ENCODE measurements at regions not wholly inside any gene's neighbourhood (a gene's known extent, or its start where the extent isn't known, plus 50 kb on each side); places are given as distances from the start of the nearest gene placed in this dataset.
"Not testable (repeated sequence)": the region's sequence is repeated elsewhere in the genome, so short reads cannot be mapped to it uniquely, and the experiment has no call there.

DNA sequence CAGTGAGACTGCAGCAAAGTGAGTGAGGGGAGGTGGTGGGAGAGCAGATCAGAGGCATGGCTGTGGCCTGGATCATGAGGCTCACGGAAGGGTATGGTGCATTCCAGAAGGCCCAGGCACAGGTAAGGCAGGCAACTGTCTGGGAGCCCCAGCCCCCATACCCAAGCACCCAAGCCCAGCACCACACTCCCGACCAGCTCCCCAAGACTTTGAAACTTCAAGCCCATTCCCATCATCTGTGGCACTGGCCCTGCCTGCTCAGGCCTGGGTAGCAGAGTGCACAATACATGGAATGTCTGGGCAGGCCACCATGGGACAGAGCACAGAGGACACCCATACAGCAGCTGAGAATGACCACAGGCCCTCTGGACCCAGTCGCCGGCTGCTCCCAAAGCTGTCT is 202.6 kb upstream of the ARL4C start:
- Histone ChIP-seq H3K27me3 (replicated peaks; ENCODE audit: insufficient read depth) (no peaks in the 10 kb centered on the region), H3K4me3 (no peak overlapping the region), H3K9me3 (peaks cover 6% of the 10 kb centered on the region), H3K36me3 (no peaks in the 10 kb centered on the region), H3K27ac (no peak overlapping the region), H3K4me1 (ENCODE audit: control insufficient read depth in 1 of 2, low read depth in 2 of 2) (no peaks in the 10 kb centered on the region)
- DNase-seq (ENCODE audit: low spot score) = no peak
- no peak for ATAC-seq (ENCODE audit: insufficient number of reproducible peaks, low FRiP score, low read depth)
- no peak for TF ChIP-seq CTCF (IDR thresholded peaks at IDR 0.05)

DNA sequence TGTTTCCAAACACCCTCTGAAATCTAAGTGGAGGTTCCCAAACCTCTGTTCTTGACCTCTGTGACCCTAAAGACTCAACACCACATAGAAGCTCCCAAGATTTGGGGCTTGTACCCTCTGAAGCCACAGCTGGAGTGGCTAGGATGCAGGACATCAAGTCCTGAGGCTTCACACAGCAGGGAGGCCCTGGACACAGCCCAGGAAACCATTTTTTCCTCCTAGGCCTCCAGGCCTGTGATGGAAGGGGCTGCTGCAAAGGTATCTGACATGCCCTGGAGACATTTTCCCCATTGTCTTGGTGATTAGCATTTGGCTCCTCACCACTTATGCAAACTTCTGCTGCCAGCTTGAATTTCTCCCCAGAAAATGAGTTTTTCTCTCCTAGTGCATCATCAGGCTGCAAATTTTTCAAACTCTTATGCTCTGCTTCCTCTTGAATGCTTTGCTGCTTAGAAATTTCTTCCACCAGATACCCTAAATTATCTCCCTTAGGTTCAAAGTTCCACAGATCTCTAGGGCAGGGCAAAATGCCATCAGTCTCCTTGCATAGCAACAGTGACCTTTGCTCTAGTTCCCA is 200.5 kb upstream of the ARL4C start:
- not testable (repeated sequence) for H3K27me3 ChIP-seq (replicated peaks; ENCODE audit: insufficient read depth); H3K36me3 ChIP-seq; H3K9me3 ChIP-seq; H3K27ac ChIP-seq; H3K4me3 ChIP-seq; DNase-seq (ENCODE audit: low spot score); ATAC-seq (ENCODE audit: insufficient number of reproducible peaks, low FRiP score, low read depth); H3K4me1 ChIP-seq (ENCODE audit: control insufficient read depth in 1 of 2, low read depth in 2 of 2)

DNA sequence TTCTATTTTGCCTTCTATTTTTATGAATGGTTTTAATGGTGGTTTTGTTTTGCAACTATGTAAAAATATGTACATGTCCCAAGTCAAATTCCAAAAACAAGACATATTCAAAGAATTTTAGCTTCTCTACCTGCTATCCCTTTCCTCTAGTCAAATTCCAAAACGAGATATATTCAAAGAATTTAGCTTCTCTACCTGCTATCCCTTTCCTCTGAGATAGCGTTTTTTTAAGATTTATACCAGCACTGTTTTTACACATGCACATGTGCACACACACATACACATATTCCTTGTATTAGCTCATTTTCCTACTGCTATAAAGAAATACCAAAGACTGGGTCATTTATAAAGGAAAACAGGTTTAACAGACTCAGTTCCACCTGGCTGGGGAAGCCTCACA is 199.1 kb upstream of the ARL4C start:
- ATAC-seq (ENCODE audit: insufficient number of reproducible peaks, low FRiP score, low read depth) (no peak), DNase-seq (ENCODE audit: low spot score) (no peak)
- peaks cover 6% of the 10 kb centered on the region for H3K9me3 ChIP-seq
- no peaks in the 10 kb centered on the region for H3K27me3 ChIP-seq (replicated peaks; ENCODE audit: insufficient read depth)
- H3K36me3 ChIP-seq = no peaks in the 10 kb centered on the region
- no peak for TF ChIP-seq CTCF (IDR thresholded peaks at IDR 0.05)
- H3K4me1 ChIP-seq (ENCODE audit: control insufficient read depth in 1 of 2, low read depth in 2 of 2) = peaks cover 3 to 15% of the 10 kb centered on the region in 2 donors
- no peak overlapping the region for H3K27ac ChIP-seq
- H3K4me3 ChIP-seq = no peak overlapping the region

DNA sequence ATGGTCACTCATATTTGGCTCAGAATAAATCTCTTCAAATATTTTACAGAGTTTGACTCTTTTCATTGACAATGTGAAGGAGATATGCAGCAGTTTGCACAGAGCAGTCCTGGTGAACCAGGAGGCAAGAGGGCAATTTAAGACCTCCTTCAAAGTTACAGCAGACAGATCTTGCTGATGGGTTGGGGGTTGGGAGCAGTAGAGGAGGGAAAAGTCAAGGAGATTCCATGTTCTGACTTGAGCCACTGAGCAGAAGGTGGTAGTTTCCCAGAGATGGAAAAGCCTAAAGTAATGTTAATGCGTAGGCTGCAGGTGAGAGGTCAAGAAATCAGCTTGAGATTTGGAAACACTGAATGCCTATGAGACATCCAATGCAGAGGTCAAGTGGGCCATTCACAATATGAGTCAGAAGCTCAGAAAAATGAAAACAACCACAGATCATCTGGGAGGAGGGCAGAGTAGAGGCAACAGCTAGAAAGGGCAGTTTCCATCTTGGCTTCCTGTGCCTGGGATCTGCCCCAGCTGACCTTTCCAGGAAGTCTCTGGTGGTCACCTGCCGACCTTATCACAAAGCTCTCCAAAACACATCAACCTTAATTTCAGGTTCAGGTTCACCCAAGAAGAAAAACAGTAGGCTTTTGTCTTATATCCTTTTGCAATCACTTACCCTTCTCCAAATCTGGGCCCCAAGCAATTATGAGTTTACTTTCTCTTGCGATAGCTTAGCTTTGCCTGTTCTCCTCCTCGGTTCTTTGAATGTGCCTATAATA is 197.5 kb upstream of the ARL4C start:
- peaks cover 6% of the 10 kb centered on the region for H3K9me3 ChIP-seq
- H3K27me3 ChIP-seq (replicated peaks; ENCODE audit: insufficient read depth) = no peaks in the 10 kb centered on the region
- H3K4me3 ChIP-seq = no peak overlapping the region
- H3K4me1 ChIP-seq (ENCODE audit: control insufficient read depth in 1 of 2, low read depth in 2 of 2) = peaks cover 11 to 28% of the 10 kb centered on the region in 2 donors
- no peak for TF ChIP-seq CTCF (IDR thresholded peaks at IDR 0.05)
- no peaks in the 10 kb centered on the region for H3K36me3 ChIP-seq
- ATAC-seq (ENCODE audit: insufficient number of reproducible peaks, low FRiP score, low read depth) (no peak), DNase-seq (ENCODE audit: low spot score) (no peak)
- no peak overlapping the region for H3K27ac ChIP-seq

DNA sequence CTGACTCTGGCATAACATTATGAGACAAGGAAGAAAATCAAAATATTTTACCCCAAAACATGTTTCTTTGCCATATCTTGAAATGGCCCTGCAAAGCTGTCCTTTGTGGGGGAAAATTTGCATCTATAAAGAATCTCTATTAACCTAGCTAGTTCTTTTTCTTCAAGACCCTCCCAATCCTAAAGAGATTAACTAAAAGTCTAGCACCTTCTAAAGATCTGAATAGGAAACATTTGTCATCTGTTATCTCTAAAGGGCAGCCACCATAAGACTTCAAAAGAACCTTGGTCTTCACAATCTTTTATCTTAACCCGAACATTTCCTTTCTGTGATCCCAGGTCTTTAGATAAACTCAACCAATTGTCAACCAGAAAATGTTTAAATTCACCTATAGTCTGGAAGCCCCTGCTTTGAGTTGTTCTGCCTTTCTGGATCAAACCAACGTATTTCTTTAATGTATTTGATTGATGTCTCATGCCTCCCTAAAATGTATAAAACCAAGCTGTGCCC is 196.9 kb upstream of the ARL4C start:
- H3K27me3 ChIP-seq (replicated peaks; ENCODE audit: insufficient read depth); DNase-seq (ENCODE audit: low spot score); H3K4me3 ChIP-seq; H3K36me3 ChIP-seq; H3K9me3 ChIP-seq; H3K27ac ChIP-seq; ATAC-seq (ENCODE audit: insufficient number of reproducible peaks, low FRiP score, low read depth): not testable (repeated sequence)
- peaks cover 11 to 28% of the 10 kb centered on the region in 2 donors for H3K4me1 ChIP-seq (ENCODE audit: control insufficient read depth in 1 of 2, low read depth in 2 of 2)

- H3K4me3 ChIP-seq; H3K27me3 ChIP-seq (replicated peaks; ENCODE audit: insufficient read depth); ATAC-seq (ENCODE audit: insufficient number of reproducible peaks, low FRiP score, low read depth); H3K27ac ChIP-seq; H3K9me3 ChIP-seq; H3K36me3 ChIP-seq; DNase-seq (ENCODE audit: low spot score): not testable (repeated sequence)
- peaks cover 11 to 28% of the 10 kb centered on the region in 2 donors for H3K4me1 ChIP-seq (ENCODE audit: control insufficient read depth in 1 of 2, low read depth in 2 of 2)
These were observed 196.3 kb upstream of the ARL4C start for GRCh38 chr2:234693191-234693590.
